ENCODE measurements at regions not wholly inside any gene's neighbourhood (a gene's known extent, or its start where the extent isn't known, plus 50 kb on each side); places are given as distances from the start of the nearest gene placed in this dataset.

DNA sequence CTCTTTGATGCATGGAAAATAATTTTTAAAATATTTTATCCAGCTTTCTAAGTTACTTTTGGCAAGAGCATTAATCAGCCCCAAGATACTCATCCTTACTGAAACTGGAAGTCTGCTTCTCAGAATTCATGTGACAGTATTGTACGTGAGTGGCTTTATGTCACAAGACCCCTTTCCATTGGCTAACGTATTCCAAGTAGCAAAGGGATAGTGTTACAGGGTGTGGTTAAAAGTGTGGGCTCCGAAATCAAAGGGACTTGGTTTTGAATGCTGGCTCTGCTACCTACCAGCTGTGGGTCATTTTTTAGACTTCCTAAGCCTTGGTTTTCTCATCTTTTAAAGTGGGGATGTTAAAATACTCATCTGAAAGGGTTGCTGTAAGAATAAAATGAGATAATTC lies 91.7 kb downstream of the RHOU start:
- TF ChIP-seq, protein P1, sequence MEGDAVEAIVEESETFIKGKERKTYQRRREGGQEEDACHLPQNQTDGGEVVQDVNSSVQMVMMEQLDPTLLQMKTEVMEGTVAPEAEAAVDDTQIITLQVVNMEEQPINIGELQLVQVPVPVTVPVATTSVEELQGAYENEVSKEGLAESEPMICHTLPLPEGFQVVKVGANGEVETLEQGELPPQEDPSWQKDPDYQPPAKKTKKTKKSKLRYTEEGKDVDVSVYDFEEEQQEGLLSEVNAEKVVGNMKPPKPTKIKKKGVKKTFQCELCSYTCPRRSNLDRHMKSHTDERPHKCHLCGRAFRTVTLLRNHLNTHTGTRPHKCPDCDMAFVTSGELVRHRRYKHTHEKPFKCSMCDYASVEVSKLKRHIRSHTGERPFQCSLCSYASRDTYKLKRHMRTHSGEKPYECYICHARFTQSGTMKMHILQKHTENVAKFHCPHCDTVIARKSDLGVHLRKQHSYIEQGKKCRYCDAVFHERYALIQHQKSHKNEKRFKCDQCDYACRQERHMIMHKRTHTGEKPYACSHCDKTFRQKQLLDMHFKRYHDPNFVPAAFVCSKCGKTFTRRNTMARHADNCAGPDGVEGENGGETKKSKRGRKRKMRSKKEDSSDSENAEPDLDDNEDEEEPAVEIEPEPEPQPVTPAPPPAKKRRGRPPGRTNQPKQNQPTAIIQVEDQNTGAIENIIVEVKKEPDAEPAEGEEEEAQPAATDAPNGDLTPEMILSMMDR (IDR thresholded peaks at IDR 0.05): no peak
- DNase-seq (ENCODE audit: extremely low spot score, unreplicated experiment): no peak
- no peaks in the 10 kb centered on the region for H3K36me3 Mint-ChIP-seq (ENCODE audit: unreplicated experiment)
- peaks cover 13% of the 10 kb centered on the region for H3K4me1 Mint-ChIP-seq (ENCODE audit: unreplicated experiment)
- no peak overlapping the region for H3K4me3 Mint-ChIP-seq (ENCODE audit: unreplicated experiment)
- H3K27me3 Mint-ChIP-seq (ENCODE audit: unreplicated experiment): peaks cover 12% of the 10 kb centered on the region
- H3K27ac Mint-ChIP-seq (ENCODE audit: unreplicated experiment): no peak overlapping the region
- H3K9me3 Mint-ChIP-seq (ENCODE audit: unreplicated experiment): no peaks in the 10 kb centered on the region

DNA sequence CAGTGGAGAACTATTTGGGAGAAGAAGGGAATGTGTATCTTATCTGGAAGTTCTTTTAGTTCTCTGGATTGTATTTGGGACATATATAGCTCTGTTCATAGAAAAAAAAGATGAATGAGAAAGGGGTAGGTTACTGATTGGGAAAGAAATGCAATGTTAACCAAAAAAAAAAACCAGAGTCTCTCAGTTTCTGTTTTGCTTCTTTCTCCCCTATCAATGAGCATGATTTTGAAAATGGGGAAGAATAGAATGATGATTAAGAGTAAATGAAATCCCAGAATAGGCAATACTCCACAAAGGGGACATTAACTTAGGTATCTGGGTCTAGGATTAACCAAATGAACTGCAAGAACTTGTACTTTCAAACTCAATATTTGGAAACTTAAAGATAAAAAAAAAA lies 92.9 kb downstream of the RHOU start:
- Mint-ChIP-seq H3K36me3 (ENCODE audit: unreplicated experiment) (no peaks in the 10 kb centered on the region), H3K4me1 (ENCODE audit: unreplicated experiment) (peaks cover 15% of the 10 kb centered on the region), H3K4me3 (ENCODE audit: unreplicated experiment) (no peak overlapping the region), H3K27me3 (ENCODE audit: unreplicated experiment) (peaks cover 12% of the 10 kb centered on the region), H3K9me3 (ENCODE audit: unreplicated experiment) (no peaks in the 10 kb centered on the region), H3K27ac (ENCODE audit: unreplicated experiment) (no peak overlapping the region)
- TF ChIP-seq, protein P1 (IDR thresholded peaks at IDR 0.05): no peak
- DNase-seq (ENCODE audit: extremely low spot score, unreplicated experiment): no peak

GRCh38 chr1:228830185-228830953 lies 95.1 kb downstream of the RHOU start:
- Mint-ChIP-seq H3K4me3 (ENCODE audit: unreplicated experiment) (no peak overlapping the region), H3K4me1 (ENCODE audit: unreplicated experiment) (peaks cover 34% of the 10 kb centered on the region), H3K9me3 (ENCODE audit: unreplicated experiment) (no peaks in the 10 kb centered on the region), H3K36me3 (ENCODE audit: unreplicated experiment) (no peaks in the 10 kb centered on the region), H3K27me3 (ENCODE audit: unreplicated experiment) (peaks cover 9% of the 10 kb centered on the region), H3K27ac (ENCODE audit: unreplicated experiment) (no peak overlapping the region)
- DNase-seq (ENCODE audit: extremely low spot score, unreplicated experiment): no peak
- TF ChIP-seq, protein P1 (IDR thresholded peaks at IDR 0.05): no peak

- DNase-seq (ENCODE audit: extremely low spot score, unreplicated experiment): no peak
- Mint-ChIP-seq H3K4me1 (ENCODE audit: unreplicated experiment) (peaks cover 34% of the 10 kb centered on the region), H3K36me3 (ENCODE audit: unreplicated experiment) (no peaks in the 10 kb centered on the region), H3K27ac (ENCODE audit: unreplicated experiment) (no peak overlapping the region), H3K27me3 (ENCODE audit: unreplicated experiment) (peaks cover 8% of the 10 kb centered on the region), H3K4me3 (ENCODE audit: unreplicated experiment) (no peak overlapping the region), H3K9me3 (ENCODE audit: unreplicated experiment) (no peaks in the 10 kb centered on the region)
- TF ChIP-seq, protein P1 (IDR thresholded peaks at IDR 0.05): no peak
These were observed 95.7 kb downstream of the RHOU start for GRCh38 chr1:228830954-228831481.

DNA sequence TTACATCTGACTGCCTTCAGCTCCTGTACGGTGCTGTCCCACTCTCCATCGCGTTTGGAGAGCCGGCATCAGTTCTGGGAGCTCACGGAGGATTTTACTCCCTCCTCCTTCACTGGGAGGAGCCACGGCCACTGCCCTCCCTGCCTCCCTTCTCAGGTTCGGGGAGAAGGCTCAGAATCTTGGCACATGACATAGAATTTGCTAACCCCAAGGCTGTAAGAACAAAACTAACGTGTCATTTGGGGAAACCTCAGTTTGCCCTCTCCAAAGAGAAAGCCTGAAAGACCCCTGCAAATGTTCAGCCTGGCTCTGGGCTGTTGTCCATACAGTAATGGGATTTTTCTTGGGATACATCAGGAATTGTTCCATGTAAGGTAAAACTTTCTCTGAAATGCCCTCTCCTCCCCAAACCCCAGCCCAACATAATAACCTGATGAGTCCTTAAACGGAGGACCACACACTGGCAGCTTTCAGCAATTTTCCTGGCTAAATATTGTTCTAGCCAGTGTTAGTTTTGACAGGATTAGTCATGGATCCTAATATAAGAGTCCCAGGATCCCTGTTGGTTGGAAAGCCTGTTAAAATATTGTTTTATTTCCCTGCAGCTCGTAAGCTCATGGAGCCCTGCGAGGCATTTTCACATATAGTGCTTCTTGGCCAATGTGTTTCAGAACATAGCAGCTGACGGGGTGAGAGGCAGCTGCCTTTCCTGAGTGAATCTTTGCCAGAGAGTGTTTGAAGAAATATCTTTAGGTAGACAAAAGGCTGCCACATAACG lies 98.8 kb downstream of the RHOU start:
- Mint-ChIP-seq H3K4me3 (ENCODE audit: unreplicated experiment) (peak overlapping the region; percentile 36), H3K36me3 (ENCODE audit: unreplicated experiment) (no peaks in the 10 kb centered on the region), H3K9me3 (ENCODE audit: unreplicated experiment) (no peaks in the 10 kb centered on the region), H3K27me3 (ENCODE audit: unreplicated experiment) (peaks cover under 1% of the 10 kb centered on the region), H3K4me1 (ENCODE audit: unreplicated experiment) (peaks cover 44% of the 10 kb centered on the region), H3K27ac (ENCODE audit: unreplicated experiment) (peak overlapping the region; percentile 65)
- DNase-seq (ENCODE audit: extremely low spot score, unreplicated experiment): no peak
- TF ChIP-seq, protein P1 (IDR thresholded peaks at IDR 0.05): no peak

All from osteocyte (in vitro differentiated cells).